ENCODE measurements at regions not wholly inside any gene's neighbourhood (a gene's known extent, or its start where the extent isn't known, plus 50 kb on each side); places are given as distances from the start of the nearest gene placed in this dataset.
A peak's percentile ranks its signal among the peaks of the same experiment; 100 is the strongest.

DNA sequence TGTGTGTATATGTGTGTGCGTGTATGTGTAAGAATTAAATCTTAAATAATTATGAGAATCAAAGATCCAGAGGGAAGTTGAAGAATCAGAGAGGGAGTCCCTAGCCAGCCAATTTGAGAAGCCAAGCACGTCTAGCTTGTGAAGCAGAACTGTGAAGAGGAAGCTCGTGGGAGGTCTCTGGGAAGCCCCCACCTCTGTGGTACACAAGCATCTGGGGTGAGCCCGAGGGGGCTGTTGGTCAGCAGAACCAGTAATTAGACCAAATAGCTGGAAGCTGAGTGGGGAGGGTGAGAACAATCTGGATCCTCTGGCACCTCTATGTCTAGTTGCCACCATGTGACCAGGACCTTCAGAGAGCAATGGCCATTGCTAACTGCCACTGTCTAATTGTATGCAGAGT lies 162.7 kb upstream of the ADRA1D start:
- no peaks in the 10 kb centered on the region for H3K27me3 ChIP-seq (ENCODE audit: control insufficient read depth in 2 of 2, insufficient read depth in 1 of 2, low read length in 1 of 2)
- H3K36me3 ChIP-seq (ENCODE audit: control insufficient read depth in 2 of 2, insufficient read depth in 2 of 2, low read length in 1 of 2), result no peaks in the 10 kb centered on the region
- no peaks in the 10 kb centered on the region for H3K9me3 ChIP-seq (ENCODE audit: control insufficient read depth in 2 of 2, insufficient read depth in 1 of 2, low read length in 1 of 2)
- no peak overlapping the region for H3K27ac ChIP-seq (ENCODE audit: low read depth in 1 of 2, low read length in 1 of 2)
- peaks cover 28 to 46% of the 10 kb centered on the region in 2 donors for H3K4me1 ChIP-seq (ENCODE audit: control insufficient read depth in 2 of 2, insufficient read depth in 2 of 2, low read length in 2 of 2)
- no peak overlapping the region for H3K4me3 ChIP-seq (ENCODE audit: low read length in 2 of 2)
- peak in 1 of 9 donors; percentile 10 for DNase-seq (ENCODE audit: low read depth in 6 of 9, low spot score in 9 of 9)
- WGBS, result 64% methylated on average over 4 of the region's 4 CpGs

- no peak for DNase-seq (ENCODE audit: low read depth in 6 of 9, low spot score in 9 of 9)
- Histone ChIP-seq H3K27me3 (ENCODE audit: control insufficient read depth in 2 of 2, insufficient read depth in 1 of 2, low read length in 1 of 2) (no peaks in the 10 kb centered on the region), H3K4me3 (ENCODE audit: low read length in 2 of 2) (no peak overlapping the region), H3K27ac (ENCODE audit: low read depth in 1 of 2, low read length in 1 of 2) (no peak overlapping the region), H3K36me3 (ENCODE audit: control insufficient read depth in 2 of 2, insufficient read depth in 2 of 2, low read length in 1 of 2) (no peaks in the 10 kb centered on the region), H3K9me3 (ENCODE audit: control insufficient read depth in 2 of 2, insufficient read depth in 1 of 2, low read length in 1 of 2) (no peaks in the 10 kb centered on the region), H3K4me1 (ENCODE audit: control insufficient read depth in 2 of 2, insufficient read depth in 2 of 2, low read length in 2 of 2) (peaks cover 5 to 10% of the 10 kb centered on the region in 2 donors)
- WGBS, result 73% methylated on average over 4 of the region's 4 CpGs
Observed at GRCh38 chr20:4406627-4407026, 157.5 kb upstream of the ADRA1D start.

GRCh38 chr20:4401601-4402000 lies 152.5 kb upstream of the ADRA1D start:
- H3K4me1 ChIP-seq (ENCODE audit: control insufficient read depth in 2 of 2, insufficient read depth in 2 of 2, low read length in 2 of 2), result no peaks in the 10 kb centered on the region
- H3K27me3 ChIP-seq (ENCODE audit: control insufficient read depth in 2 of 2, insufficient read depth in 1 of 2, low read length in 1 of 2), result no peaks in the 10 kb centered on the region
- H3K9me3 ChIP-seq (ENCODE audit: control insufficient read depth in 2 of 2, insufficient read depth in 1 of 2, low read length in 1 of 2), result no peaks in the 10 kb centered on the region
- H3K27ac ChIP-seq (ENCODE audit: low read depth in 1 of 2, low read length in 1 of 2), result no peak overlapping the region
- no peaks in the 10 kb centered on the region for H3K36me3 ChIP-seq (ENCODE audit: control insufficient read depth in 2 of 2, insufficient read depth in 2 of 2, low read length in 1 of 2)
- no peak overlapping the region for H3K4me3 ChIP-seq (ENCODE audit: low read length in 2 of 2)
- DNase-seq (ENCODE audit: low read depth in 6 of 9, low spot score in 9 of 9), result no peak
- 97% methylated on average over 3 of the region's 3 CpGs for WGBS

GRCh38 chr20:4384961-4385360 lies 135.9 kb upstream of the ADRA1D start:
- no peak overlapping the region for H3K27ac ChIP-seq (ENCODE audit: low read depth in 1 of 2, low read length in 1 of 2)
- H3K4me1 ChIP-seq (ENCODE audit: control insufficient read depth in 2 of 2, insufficient read depth in 2 of 2, low read length in 2 of 2), result no peaks in the 10 kb centered on the region
- no peak for DNase-seq (ENCODE audit: low read depth in 6 of 9, low spot score in 9 of 9)
- H3K4me3 ChIP-seq (ENCODE audit: low read length in 2 of 2), result no peak overlapping the region
- 94% methylated on average over 4 of the region's 4 CpGs for WGBS
- H3K27me3 ChIP-seq (ENCODE audit: control insufficient read depth in 2 of 2, insufficient read depth in 1 of 2, low read length in 1 of 2), result no peaks in the 10 kb centered on the region
- H3K9me3 ChIP-seq (ENCODE audit: control insufficient read depth in 2 of 2, insufficient read depth in 1 of 2, low read length in 1 of 2), result peaks cover 0 to 5% of the 10 kb centered on the region in 2 donors
- H3K36me3 ChIP-seq (ENCODE audit: control insufficient read depth in 2 of 2, insufficient read depth in 2 of 2, low read length in 1 of 2), result no peaks in the 10 kb centered on the region

DNA sequence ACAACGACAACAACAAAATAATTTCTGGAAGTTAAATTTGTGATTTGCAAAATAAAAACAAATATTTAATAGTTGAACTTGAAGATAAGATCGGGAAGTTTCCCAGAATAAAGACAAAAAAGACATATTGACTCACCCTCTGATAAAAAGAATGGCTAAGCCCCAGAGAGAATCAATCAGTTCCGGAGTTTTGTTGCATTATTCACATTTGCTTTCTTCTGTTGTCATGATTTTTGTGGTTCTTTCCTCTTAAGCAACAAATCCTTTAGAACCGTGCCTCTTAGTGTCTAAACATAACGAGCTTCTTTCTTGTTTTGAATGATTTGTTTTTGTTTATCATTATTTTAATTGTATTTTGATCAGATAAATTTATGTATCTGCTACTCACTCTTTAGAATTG lies 134.9 kb upstream of the ADRA1D start:
- WGBS, result 96% methylated on average over 5 of the region's 5 CpGs
- Histone ChIP-seq H3K27me3 (ENCODE audit: control insufficient read depth in 2 of 2, insufficient read depth in 1 of 2, low read length in 1 of 2) (no peaks in the 10 kb centered on the region), H3K36me3 (ENCODE audit: control insufficient read depth in 2 of 2, insufficient read depth in 2 of 2, low read length in 1 of 2) (no peaks in the 10 kb centered on the region), H3K9me3 (ENCODE audit: control insufficient read depth in 2 of 2, insufficient read depth in 1 of 2, low read length in 1 of 2) (peaks cover 0 to 5% of the 10 kb centered on the region in 2 donors), H3K4me3 (ENCODE audit: low read length in 2 of 2) (no peak overlapping the region), H3K27ac (ENCODE audit: low read depth in 1 of 2, low read length in 1 of 2) (no peak overlapping the region), H3K4me1 (ENCODE audit: control insufficient read depth in 2 of 2, insufficient read depth in 2 of 2, low read length in 2 of 2) (peaks cover 5 to 6% of the 10 kb centered on the region in 2 donors)
- DNase-seq (ENCODE audit: low read depth in 6 of 9, low spot score in 9 of 9), result no peak

DNA sequence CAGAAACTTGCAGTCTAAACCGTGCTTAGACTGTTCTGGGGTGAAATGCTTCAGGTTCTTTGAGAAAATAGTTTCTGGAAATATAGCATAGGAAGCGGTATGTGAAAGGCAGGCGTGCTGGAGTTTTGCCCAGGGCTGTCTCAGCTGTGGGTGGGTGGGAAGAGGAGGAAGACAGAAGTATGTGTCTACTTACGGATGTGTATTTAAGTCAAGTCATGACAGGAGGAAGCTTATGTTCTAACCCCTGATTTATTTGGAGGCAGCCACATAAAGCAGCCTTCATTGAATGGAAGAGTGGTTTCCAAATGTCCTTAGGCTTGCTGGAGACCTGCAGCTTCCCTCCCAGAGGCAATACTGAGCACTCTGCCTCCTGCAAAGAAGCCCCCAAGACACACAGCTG lies 126.8 kb upstream of the ADRA1D start:
- Histone ChIP-seq H3K4me1 (ENCODE audit: control insufficient read depth in 2 of 2, insufficient read depth in 2 of 2, low read length in 2 of 2) (peaks cover 19 to 28% of the 10 kb centered on the region in 2 donors), H3K4me3 (ENCODE audit: low read length in 2 of 2) (no peak overlapping the region), H3K9me3 (ENCODE audit: control insufficient read depth in 2 of 2, insufficient read depth in 1 of 2, low read length in 1 of 2) (no peaks in the 10 kb centered on the region), H3K27me3 (ENCODE audit: control insufficient read depth in 2 of 2, insufficient read depth in 1 of 2, low read length in 1 of 2) (no peaks in the 10 kb centered on the region), H3K36me3 (ENCODE audit: control insufficient read depth in 2 of 2, insufficient read depth in 2 of 2, low read length in 1 of 2) (no peaks in the 10 kb centered on the region), H3K27ac (ENCODE audit: low read depth in 1 of 2, low read length in 1 of 2) (no peak overlapping the region)
- 7% methylated on average over 4 of the region's 4 CpGs for WGBS
- peak in 1 of 9 donors; percentile 18 for DNase-seq (ENCODE audit: low read depth in 6 of 9, low spot score in 9 of 9)

DNA sequence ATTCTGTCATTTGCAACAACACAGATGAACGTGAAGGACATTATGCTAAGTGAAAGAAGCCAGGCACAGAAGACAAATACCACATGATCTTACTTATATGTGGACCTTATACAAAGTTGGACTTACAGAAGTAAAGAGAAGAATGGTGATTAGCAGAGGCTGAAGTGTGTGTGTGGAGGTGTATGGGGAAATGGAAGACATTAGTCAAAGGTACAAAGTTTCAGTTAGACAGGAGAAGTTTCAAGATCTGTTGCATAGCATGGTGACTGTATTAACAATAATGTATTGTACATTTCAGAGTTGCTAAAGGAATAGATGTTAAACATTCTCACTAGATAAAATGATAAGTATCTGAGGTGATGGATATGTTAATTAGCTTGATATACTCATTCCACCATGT lies 124.4 kb upstream of the ADRA1D start:
- DNase-seq (ENCODE audit: low read depth in 6 of 9, low spot score in 9 of 9), result no peak
- Histone ChIP-seq H3K4me3 (ENCODE audit: low read length in 2 of 2) (no peak overlapping the region), H3K4me1 (ENCODE audit: control insufficient read depth in 2 of 2, insufficient read depth in 2 of 2, low read length in 2 of 2) (peaks cover 19 to 26% of the 10 kb centered on the region in 2 donors), H3K27me3 (ENCODE audit: control insufficient read depth in 2 of 2, insufficient read depth in 1 of 2, low read length in 1 of 2) (no peaks in the 10 kb centered on the region), H3K27ac (ENCODE audit: low read depth in 1 of 2, low read length in 1 of 2) (no peak overlapping the region), H3K9me3 (ENCODE audit: control insufficient read depth in 2 of 2, insufficient read depth in 1 of 2, low read length in 1 of 2) (no peaks in the 10 kb centered on the region), H3K36me3 (ENCODE audit: control insufficient read depth in 2 of 2, insufficient read depth in 2 of 2, low read length in 1 of 2) (no peaks in the 10 kb centered on the region)
- 93% methylated on average over 1 of the region's 1 CpG for WGBS

GRCh38 chr20:4371623-4372251 lies 122.7 kb upstream of the ADRA1D start:
- no peak overlapping the region for H3K4me3 ChIP-seq (ENCODE audit: low read length in 2 of 2)
- H3K27ac ChIP-seq (ENCODE audit: low read depth in 1 of 2, low read length in 1 of 2), result no peak overlapping the region
- no peaks in the 10 kb centered on the region for H3K9me3 ChIP-seq (ENCODE audit: control insufficient read depth in 2 of 2, insufficient read depth in 1 of 2, low read length in 1 of 2)
- no peaks in the 10 kb centered on the region for H3K27me3 ChIP-seq (ENCODE audit: control insufficient read depth in 2 of 2, insufficient read depth in 1 of 2, low read length in 1 of 2)
- DNase-seq (ENCODE audit: low read depth in 6 of 9, low spot score in 9 of 9), result no peak
- 69% methylated on average over 2 of the region's 2 CpGs for WGBS
- peaks cover 15 to 20% of the 10 kb centered on the region in 2 donors for H3K4me1 ChIP-seq (ENCODE audit: control insufficient read depth in 2 of 2, insufficient read depth in 2 of 2, low read length in 2 of 2)
- no peaks in the 10 kb centered on the region for H3K36me3 ChIP-seq (ENCODE audit: control insufficient read depth in 2 of 2, insufficient read depth in 2 of 2, low read length in 1 of 2)

DNA sequence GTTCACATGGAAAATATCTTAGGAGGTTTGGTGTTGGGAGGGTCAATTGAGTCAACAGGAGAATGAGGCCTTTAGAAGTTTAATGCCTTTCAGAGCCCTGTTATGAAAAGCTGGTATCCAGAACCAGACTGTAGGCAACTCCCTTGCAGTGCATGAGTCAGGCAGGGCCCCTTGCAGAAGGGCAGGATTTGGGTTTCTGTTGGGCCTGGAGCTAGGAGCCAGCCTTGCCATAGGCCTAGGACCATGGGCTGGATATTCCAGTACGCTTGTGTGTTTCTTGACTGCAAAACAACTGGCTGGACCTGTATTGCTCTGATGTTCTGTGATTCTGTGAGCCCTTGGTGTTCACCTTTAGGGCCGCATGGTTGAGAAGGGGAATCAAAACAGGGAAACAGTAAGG lies 121.8 kb upstream of the ADRA1D start:
- Histone ChIP-seq H3K9me3 (ENCODE audit: control insufficient read depth in 2 of 2, insufficient read depth in 1 of 2, low read length in 1 of 2) (no peaks in the 10 kb centered on the region), H3K27me3 (ENCODE audit: control insufficient read depth in 2 of 2, insufficient read depth in 1 of 2, low read length in 1 of 2) (no peaks in the 10 kb centered on the region), H3K4me1 (ENCODE audit: control insufficient read depth in 2 of 2, insufficient read depth in 2 of 2, low read length in 2 of 2) (peaks cover 13% of the 10 kb centered on the region in 2 donors), H3K4me3 (ENCODE audit: low read length in 2 of 2) (no peak overlapping the region), H3K27ac (ENCODE audit: low read depth in 1 of 2, low read length in 1 of 2) (no peak overlapping the region), H3K36me3 (ENCODE audit: control insufficient read depth in 2 of 2, insufficient read depth in 2 of 2, low read length in 1 of 2) (no peaks in the 10 kb centered on the region)
- no peak for DNase-seq (ENCODE audit: low read depth in 6 of 9, low spot score in 9 of 9)
- WGBS, result 98% methylated on average over 2 of the region's 2 CpGs
